ENCODE measurements at regions not wholly inside any gene's neighbourhood (a gene's known extent, or its start where the extent isn't known, plus 50 kb on each side); places are given as distances from the start of the nearest gene placed in this dataset.

DNA sequence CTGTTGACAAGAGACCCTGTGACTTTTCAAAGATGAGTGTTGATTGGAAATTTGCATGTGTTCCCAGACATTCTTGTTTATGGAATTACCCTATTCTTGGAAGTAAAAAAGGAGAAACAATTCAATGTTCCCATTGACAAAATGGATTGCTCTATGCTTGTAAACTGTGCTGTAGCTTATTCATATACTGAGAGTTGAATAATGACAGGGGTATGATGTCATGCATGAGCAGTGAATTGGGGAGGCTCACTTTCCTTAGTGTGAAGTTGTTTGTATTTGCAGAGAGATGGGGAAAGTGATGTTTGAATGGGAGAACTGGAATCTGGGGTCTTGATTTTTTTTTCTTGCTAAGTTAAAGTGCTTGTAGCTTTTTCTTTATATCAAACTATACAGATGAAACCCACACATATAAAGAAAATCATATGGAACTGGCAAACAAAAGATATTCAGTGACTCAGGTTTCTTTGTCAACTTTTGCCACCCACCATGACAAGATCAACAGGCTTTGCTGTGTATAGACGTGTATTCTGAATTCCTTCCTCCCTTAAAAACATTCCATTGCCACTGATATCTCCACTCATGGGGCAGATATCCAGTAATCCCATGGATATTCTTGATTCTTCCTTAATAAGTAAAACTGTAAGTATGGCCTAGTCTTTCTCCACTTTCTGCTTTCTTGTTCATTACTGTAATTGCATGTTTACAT, 97.8 kb upstream of the JAG1 start:
- no peak for ATAC-seq
- ChIA-PET POLR2A (no interaction called here), RAD21 (ENCODE audit: low non-redundant PET in 1 of 2, low total read pairs in 2 of 2, uncharacterized antibody in 2 of 2, unreplicated experiment in 2 of 2) (no interaction called here), CTCF (no interaction called here)
- TF ChIP-seq RAD21 (IDR thresholded peaks at IDR 0.05; ENCODE audit: low read depth) (no peak), EGR1 (IDR thresholded peaks at IDR 0.05; ENCODE audit: low read depth) (no peak), TCF7L2 (IDR thresholded peaks at IDR 0.05; ENCODE audit: borderline replicate concordance, extremely low read depth, insufficient read depth, insufficient read length) (no peak), ELF1 (IDR thresholded peaks at IDR 0.05; ENCODE audit: borderline replicate concordance, low read depth) (no peak)
- Histone ChIP-seq H3K36me3 (ENCODE audit: control insufficient read depth in 1 of 2, insufficient read depth in 2 of 2, low read length in 2 of 2) (no peaks in the 10 kb centered on the region), H3K27me3 (ENCODE audit: insufficient read depth, low read length) (no peaks in the 10 kb centered on the region), H3K4me2 (ENCODE audit: low read length) (no peak overlapping the region), H3K27ac (ENCODE audit: low read depth, low read length) (no peak overlapping the region), H3K9me3 (ENCODE audit: control insufficient read depth in 1 of 2, insufficient read depth in 1 of 2, low read depth in 1 of 2, low read length in 2 of 2) (no peaks in the 10 kb centered on the region), H3K4me1 (ENCODE audit: control insufficient read depth in 1 of 2, insufficient read depth in 2 of 2, low read length in 2 of 2) (no peaks in the 10 kb centered on the region), H3K79me2 (ENCODE audit: insufficient read depth, low read length) (no peaks in the 10 kb centered on the region), H3K4me3 (replicated peaks in 1 of 2; ENCODE audit: low read depth in 1 of 2, low read length in 2 of 2) (no peak overlapping the region), H2AFZ (ENCODE audit: low read depth, low read length, poor library complexity, severe bottlenecking) (no peak overlapping the region), H4K20me1 (ENCODE audit: insufficient read depth) (no peaks in the 10 kb centered on the region), H3K9ac (ENCODE audit: low read length) (no peak overlapping the region), H3K9me2 (ENCODE audit: insufficient read depth) (no peaks in the 10 kb centered on the region)
- no TSS peak for BruUV-seq (replicated peaks)
- intact Hi-C loops (cut with micrococcal nuclease) = no loop called here
- DNase-seq (ENCODE audit: low read depth, low spot score) = no peak

DNA sequence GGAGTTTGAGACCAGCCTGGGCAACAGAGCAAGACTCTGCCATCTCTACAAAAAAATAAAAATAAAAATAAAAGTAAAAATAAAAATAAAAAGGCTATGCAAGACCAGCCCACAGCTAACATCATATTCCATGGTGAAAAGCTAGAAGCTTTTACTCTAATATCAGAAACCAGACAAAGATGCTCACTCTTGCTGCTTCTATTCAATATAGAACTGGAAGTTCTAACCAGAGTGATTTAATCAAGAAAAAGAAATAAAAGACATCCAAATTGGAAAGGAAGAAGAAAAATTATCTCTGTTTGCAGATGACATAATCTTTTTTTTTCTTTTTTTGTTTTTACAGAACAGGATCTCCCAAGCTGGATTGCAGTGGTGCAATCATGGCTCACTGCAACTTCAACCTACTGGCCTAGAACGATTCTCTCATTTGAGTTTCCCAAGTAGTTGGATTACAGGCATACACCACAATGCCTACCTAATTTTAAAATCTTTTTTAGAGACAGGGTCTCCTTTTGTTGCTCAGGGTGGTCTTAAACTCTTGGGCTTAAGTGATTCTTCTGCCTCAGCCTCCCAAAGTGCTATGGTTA, 100.7 kb upstream of the JAG1 start:
- no peaks in the 10 kb centered on the region for H3K9me2 ChIP-seq (ENCODE audit: insufficient read depth)
- no peak overlapping the region for H3K4me3 ChIP-seq (replicated peaks in 1 of 2; ENCODE audit: low read depth in 1 of 2, low read length in 2 of 2)
- H4K20me1 ChIP-seq (ENCODE audit: insufficient read depth) = no peaks in the 10 kb centered on the region
- POLR2A ChIA-PET = no interaction called here
- no peak for ATAC-seq
- H3K79me2 ChIP-seq (ENCODE audit: insufficient read depth, low read length) = no peaks in the 10 kb centered on the region
- intact Hi-C loops (cut with micrococcal nuclease) = no loop called here
- H3K4me2 ChIP-seq (ENCODE audit: low read length) = no peak overlapping the region
- no peaks in the 10 kb centered on the region for H3K9me3 ChIP-seq (ENCODE audit: control insufficient read depth in 1 of 2, insufficient read depth in 1 of 2, low read depth in 1 of 2, low read length in 2 of 2)
- no peak overlapping the region for H3K9ac ChIP-seq (ENCODE audit: low read length)
- H3K36me3 ChIP-seq (ENCODE audit: control insufficient read depth in 1 of 2, insufficient read depth in 2 of 2, low read length in 2 of 2) = no peaks in the 10 kb centered on the region
- no peaks in the 10 kb centered on the region for H3K27me3 ChIP-seq (ENCODE audit: insufficient read depth, low read length)
- no peak for TF ChIP-seq SRF (IDR thresholded peaks at IDR 0.05; ENCODE audit: low read depth)
- TF ChIP-seq RAD21 (IDR thresholded peaks at IDR 0.05; ENCODE audit: low read depth) = no peak
- TF ChIP-seq, protein P1, sequence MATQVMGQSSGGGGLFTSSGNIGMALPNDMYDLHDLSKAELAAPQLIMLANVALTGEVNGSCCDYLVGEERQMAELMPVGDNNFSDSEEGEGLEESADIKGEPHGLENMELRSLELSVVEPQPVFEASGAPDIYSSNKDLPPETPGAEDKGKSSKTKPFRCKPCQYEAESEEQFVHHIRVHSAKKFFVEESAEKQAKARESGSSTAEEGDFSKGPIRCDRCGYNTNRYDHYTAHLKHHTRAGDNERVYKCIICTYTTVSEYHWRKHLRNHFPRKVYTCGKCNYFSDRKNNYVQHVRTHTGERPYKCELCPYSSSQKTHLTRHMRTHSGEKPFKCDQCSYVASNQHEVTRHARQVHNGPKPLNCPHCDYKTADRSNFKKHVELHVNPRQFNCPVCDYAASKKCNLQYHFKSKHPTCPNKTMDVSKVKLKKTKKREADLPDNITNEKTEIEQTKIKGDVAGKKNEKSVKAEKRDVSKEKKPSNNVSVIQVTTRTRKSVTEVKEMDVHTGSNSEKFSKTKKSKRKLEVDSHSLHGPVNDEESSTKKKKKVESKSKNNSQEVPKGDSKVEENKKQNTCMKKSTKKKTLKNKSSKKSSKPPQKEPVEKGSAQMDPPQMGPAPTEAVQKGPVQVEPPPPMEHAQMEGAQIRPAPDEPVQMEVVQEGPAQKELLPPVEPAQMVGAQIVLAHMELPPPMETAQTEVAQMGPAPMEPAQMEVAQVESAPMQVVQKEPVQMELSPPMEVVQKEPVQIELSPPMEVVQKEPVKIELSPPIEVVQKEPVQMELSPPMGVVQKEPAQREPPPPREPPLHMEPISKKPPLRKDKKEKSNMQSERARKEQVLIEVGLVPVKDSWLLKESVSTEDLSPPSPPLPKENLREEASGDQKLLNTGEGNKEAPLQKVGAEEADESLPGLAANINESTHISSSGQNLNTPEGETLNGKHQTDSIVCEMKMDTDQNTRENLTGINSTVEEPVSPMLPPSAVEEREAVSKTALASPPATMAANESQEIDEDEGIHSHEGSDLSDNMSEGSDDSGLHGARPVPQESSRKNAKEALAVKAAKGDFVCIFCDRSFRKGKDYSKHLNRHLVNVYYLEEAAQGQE (IDR thresholded peaks at IDR 0.05; ENCODE audit: low read depth) = no peak
- TF ChIP-seq TCF7L2 (IDR thresholded peaks at IDR 0.05; ENCODE audit: borderline replicate concordance, extremely low read depth, insufficient read depth, insufficient read length) = no peak
- no peak for TF ChIP-seq EGR1 (IDR thresholded peaks at IDR 0.05; ENCODE audit: low read depth)
- TF ChIP-seq, protein P2, sequence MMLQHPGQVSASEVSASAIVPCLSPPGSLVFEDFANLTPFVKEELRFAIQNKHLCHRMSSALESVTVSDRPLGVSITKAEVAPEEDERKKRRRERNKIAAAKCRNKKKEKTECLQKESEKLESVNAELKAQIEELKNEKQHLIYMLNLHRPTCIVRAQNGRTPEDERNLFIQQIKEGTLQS (IDR thresholded peaks at IDR 0.05) = no peak
- TF ChIP-seq, protein P3, sequence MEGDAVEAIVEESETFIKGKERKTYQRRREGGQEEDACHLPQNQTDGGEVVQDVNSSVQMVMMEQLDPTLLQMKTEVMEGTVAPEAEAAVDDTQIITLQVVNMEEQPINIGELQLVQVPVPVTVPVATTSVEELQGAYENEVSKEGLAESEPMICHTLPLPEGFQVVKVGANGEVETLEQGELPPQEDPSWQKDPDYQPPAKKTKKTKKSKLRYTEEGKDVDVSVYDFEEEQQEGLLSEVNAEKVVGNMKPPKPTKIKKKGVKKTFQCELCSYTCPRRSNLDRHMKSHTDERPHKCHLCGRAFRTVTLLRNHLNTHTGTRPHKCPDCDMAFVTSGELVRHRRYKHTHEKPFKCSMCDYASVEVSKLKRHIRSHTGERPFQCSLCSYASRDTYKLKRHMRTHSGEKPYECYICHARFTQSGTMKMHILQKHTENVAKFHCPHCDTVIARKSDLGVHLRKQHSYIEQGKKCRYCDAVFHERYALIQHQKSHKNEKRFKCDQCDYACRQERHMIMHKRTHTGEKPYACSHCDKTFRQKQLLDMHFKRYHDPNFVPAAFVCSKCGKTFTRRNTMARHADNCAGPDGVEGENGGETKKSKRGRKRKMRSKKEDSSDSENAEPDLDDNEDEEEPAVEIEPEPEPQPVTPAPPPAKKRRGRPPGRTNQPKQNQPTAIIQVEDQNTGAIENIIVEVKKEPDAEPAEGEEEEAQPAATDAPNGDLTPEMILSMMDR (IDR thresholded peaks at IDR 0.05 in 2 of 3, conservative IDR thresholded peaks at IDR 0.05 in 1 of 3; ENCODE audit: borderline replicate concordance in 1 of 3, insufficient read depth in 1 of 3, low read depth in 2 of 3, low read length in 2 of 3) = no peak
- DNase-seq (ENCODE audit: low read depth, low spot score) = no peak
- no peak overlapping the region for H2AFZ ChIP-seq (ENCODE audit: low read depth, low read length, poor library complexity, severe bottlenecking)
- H3K4me1 ChIP-seq (ENCODE audit: control insufficient read depth in 1 of 2, insufficient read depth in 2 of 2, low read length in 2 of 2) = no peaks in the 10 kb centered on the region
- no peak overlapping the region for H3K27ac ChIP-seq (ENCODE audit: low read depth, low read length)
- BruUV-seq (replicated peaks) = no TSS peak
- RAD21 ChIA-PET (ENCODE audit: low non-redundant PET in 1 of 2, low total read pairs in 2 of 2, uncharacterized antibody in 2 of 2, unreplicated experiment in 2 of 2) = no interaction called here
- CTCF ChIA-PET = no interaction called here
